ENCODE measurements at regions not wholly inside any gene's neighbourhood (a gene's known extent, or its start where the extent isn't known, plus 50 kb on each side); places are given as distances from the start of the nearest gene placed in this dataset.

DNA sequence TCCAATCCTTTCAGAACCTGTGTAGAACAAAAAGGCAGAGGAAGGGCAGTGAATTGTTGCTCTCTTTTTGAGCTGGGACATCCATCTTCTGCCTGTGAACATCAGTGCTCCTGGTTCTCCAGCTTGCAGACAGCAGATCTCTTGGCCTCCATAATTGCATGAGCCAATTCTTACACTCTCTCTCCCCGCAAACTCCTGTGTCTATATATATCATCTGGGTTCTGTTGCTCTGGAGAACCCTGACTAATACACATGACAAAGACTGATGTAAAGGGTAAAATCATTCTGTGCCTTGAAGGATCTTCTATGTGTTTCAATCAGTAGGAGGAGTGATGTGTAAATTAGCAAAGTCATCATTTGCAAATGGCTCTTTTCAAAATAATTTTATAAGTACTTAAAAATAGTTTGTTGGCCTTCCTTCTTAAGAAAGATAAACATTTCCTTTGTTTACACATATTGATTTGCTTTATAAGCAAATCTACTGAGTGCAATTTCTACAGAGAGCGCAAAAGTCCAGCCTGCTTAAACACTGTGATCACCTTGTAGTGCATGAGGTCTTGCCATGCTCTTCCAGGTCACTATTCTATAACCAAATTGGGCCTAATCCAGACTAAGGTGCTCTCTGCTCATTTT, 154.9 kb upstream of the ANKRD28 start:
- no peaks in the 10 kb centered on the region for H3K9me3 Mint-ChIP-seq
- H3K4me3 Mint-ChIP-seq, result no peak overlapping the region
- H3K4me1 Mint-ChIP-seq (ENCODE audit: low read depth), result no peaks in the 10 kb centered on the region
- no peaks in the 10 kb centered on the region for H3K36me3 Mint-ChIP-seq (ENCODE audit: insufficient read depth)
- no peaks in the 10 kb centered on the region for H3K27me3 Mint-ChIP-seq (ENCODE audit: low read depth)
- DNase-seq (no peak), ATAC-seq (no peak)

DNA sequence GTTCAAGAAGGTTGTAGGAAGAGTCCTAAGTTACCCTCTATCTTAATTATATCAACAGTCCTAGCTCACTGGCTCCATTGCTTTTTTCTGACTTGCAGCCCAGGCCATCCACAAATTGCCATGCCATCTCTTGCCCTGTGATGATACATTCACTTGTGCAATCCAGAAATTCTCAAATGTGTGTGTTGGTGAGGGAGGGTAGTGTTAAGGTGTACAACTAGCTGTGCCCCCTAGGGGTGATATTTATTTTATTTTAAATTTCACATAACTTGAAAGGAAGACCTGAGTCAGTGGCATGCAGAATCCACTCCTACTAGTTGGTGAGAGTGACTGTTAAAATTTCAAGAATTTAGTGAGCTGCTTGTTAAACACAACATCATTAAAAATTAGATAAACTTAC, 156.1 kb upstream of the ANKRD28 start:
- Mint-ChIP-seq H3K27me3 (ENCODE audit: low read depth) (no peaks in the 10 kb centered on the region), H3K9me3 (no peaks in the 10 kb centered on the region), H3K36me3 (ENCODE audit: insufficient read depth) (no peaks in the 10 kb centered on the region), H3K4me3 (no peak overlapping the region), H3K4me1 (ENCODE audit: low read depth) (no peaks in the 10 kb centered on the region)
- DNase-seq (no peak), ATAC-seq (no peak)

DNA sequence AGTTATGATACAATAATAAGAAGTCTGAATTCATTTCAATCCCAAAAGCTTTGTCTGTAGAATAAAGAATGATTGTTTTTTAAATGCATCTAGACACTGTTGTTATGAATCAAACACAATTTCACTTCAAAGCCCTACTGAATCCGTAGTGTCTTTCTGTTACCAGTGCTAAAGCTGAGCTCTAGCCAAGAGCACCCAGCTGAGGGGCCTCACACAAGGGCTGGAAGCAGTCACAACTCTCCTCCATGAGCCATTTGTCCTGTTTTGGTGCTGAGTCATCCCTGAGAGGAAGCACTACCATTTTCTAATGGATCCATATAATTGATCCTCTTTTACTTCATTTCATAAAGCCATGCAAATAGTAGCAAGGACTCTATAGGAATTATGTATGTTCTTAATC, 158.2 kb upstream of the ANKRD28 start:
- no peaks in the 10 kb centered on the region for H3K36me3 Mint-ChIP-seq (ENCODE audit: insufficient read depth)
- H3K9me3 Mint-ChIP-seq, result no peaks in the 10 kb centered on the region
- no peak overlapping the region for H3K4me3 Mint-ChIP-seq
- H3K4me1 Mint-ChIP-seq (ENCODE audit: low read depth), result no peaks in the 10 kb centered on the region
- no peak for ATAC-seq
- H3K27me3 Mint-ChIP-seq (ENCODE audit: low read depth), result no peaks in the 10 kb centered on the region
- DNase-seq, result no peak

DNA sequence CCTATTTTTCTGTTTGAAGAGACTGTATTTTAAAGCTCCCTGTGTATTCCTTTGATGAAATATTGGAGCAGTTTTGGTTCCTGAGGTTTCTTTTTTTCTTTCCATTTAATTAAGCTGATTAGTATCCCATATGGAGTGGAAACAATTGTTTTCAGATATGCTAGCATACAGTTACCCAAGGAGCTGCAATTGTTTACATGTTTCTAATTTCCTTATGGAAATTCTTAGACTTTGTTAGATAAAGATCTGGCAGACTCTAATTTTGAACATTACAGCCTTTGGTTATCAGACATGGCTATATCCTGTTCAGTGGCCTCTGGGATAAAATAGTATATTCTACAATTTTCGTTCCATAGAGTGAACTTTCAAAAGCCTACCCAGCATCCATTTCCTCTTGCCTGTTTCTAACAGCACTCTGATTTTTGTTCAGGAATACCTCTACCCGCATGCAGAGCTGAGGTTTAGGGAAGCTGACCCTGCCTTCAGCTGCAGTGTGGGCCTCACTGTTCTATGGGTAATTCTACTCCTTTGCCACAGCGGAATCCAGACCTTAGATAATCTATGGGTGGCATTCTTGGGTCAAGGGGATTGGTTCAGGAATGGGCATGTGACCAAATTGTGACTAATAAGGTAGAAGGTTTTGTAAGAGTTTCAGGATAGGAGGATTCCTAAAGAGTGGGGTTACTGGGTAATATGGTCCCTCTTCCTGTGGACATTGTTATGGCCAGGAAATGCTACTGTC, 161.1 kb upstream of the ANKRD28 start:
- Mint-ChIP-seq H3K4me3 (no peak overlapping the region), H3K36me3 (ENCODE audit: insufficient read depth) (no peaks in the 10 kb centered on the region), H3K4me1 (ENCODE audit: low read depth) (no peaks in the 10 kb centered on the region), H3K9me3 (no peaks in the 10 kb centered on the region), H3K27me3 (ENCODE audit: low read depth) (no peaks in the 10 kb centered on the region)
- ATAC-seq (no peak), DNase-seq (no peak)

GRCh38 chr3:15959434-15959811, 161.6 kb upstream of the ANKRD28 start:
- Mint-ChIP-seq H3K4me3 (no peak overlapping the region), H3K4me1 (ENCODE audit: low read depth) (no peaks in the 10 kb centered on the region), H3K36me3 (ENCODE audit: insufficient read depth) (peaks cover 2% of the 10 kb centered on the region), H3K9me3 (no peaks in the 10 kb centered on the region), H3K27me3 (ENCODE audit: low read depth) (peaks cover 2% of the 10 kb centered on the region)
- ATAC-seq, result no peak
- no peak for DNase-seq

DNA sequence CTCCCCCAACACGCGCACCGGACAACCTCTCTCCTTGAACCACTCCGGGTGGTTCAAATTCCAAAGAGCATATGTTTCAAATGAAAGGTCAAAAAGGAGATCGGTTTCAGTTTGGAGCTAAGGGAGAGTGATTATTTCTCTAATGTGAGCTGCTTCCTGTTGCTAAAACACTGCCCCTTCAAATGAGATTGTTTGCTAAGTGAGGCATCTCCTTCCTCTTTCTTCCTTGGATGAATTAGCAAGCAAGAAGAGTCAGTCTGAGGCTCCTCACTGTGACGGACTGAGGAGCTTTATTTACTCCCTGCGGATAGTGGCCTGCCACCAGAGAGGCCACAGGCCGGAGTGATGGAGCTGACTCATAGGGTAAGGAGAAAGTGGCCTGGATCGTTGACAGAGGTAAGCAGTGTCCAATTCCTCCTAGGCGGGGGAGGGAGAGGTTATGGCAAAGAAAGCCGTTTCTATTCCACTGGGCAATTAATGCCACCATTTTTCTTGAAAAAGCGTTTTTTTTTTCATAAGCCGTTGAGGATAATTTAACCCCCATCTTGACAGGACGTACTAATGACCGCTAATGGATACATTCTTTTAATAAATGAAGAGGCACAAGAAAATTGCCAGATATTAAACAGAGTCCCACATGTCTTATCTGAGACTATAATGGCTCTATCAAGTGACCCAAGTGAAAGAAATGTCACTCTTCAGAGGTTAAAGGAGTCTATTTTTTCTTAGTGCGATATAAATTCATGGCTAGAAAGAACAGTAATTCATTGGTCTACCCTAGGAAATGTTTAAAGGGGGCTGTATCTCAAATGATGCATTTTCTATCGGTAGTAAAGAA, 167.0 kb upstream of the ANKRD28 start:
- H3K36me3 Mint-ChIP-seq (ENCODE audit: insufficient read depth), result peaks cover 2% of the 10 kb centered on the region
- H3K4me3 Mint-ChIP-seq, result no peak overlapping the region
- ATAC-seq, result no peak
- no peaks in the 10 kb centered on the region for H3K4me1 Mint-ChIP-seq (ENCODE audit: low read depth)
- no peaks in the 10 kb centered on the region for H3K9me3 Mint-ChIP-seq
- DNase-seq, result no peak
- H3K27me3 Mint-ChIP-seq (ENCODE audit: low read depth), result peaks cover 4% of the 10 kb centered on the region

GRCh38 chr3:15967577-15967976, 169.8 kb upstream of the ANKRD28 start:
- Mint-ChIP-seq H3K27me3 (ENCODE audit: low read depth) (peaks cover 4% of the 10 kb centered on the region), H3K36me3 (ENCODE audit: insufficient read depth) (peaks cover 2% of the 10 kb centered on the region), H3K9me3 (no peaks in the 10 kb centered on the region), H3K4me1 (ENCODE audit: low read depth) (no peaks in the 10 kb centered on the region), H3K4me3 (no peak overlapping the region)
- no peak for ATAC-seq
- no peak for DNase-seq

GRCh38 chr3:15969874-15970640, 172.3 kb upstream of the ANKRD28 start:
- DNase-seq (no peak), ATAC-seq (no peak)
- Mint-ChIP-seq H3K4me1 (ENCODE audit: low read depth) (no peaks in the 10 kb centered on the region), H3K9me3 (no peaks in the 10 kb centered on the region), H3K27me3 (ENCODE audit: low read depth) (peaks cover 5% of the 10 kb centered on the region), H3K36me3 (ENCODE audit: insufficient read depth) (no peaks in the 10 kb centered on the region), H3K4me3 (no peak overlapping the region)

DNA sequence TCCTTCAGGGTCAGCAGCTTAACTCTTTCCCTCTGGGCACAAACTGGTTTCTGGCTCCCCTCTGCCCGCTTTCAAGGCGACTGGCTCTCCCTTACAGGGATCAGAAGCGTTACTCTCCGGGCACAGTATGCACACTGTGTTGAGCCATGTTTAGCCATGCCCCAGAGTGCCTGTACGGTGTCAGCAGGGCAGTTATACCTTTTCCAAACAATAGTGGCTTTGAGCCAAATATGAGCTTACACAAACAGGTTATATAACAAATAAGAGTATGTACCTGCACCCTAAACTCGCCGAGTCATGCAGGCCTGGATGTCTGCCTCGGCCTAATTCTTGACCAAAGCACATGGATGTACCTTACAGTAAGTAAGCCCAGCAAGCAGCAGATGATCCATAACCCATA, 175.6 kb upstream of the ANKRD28 start:
- H3K4me1 Mint-ChIP-seq (ENCODE audit: low read depth), result no peaks in the 10 kb centered on the region
- H3K4me3 Mint-ChIP-seq, result no peak overlapping the region
- no peaks in the 10 kb centered on the region for H3K36me3 Mint-ChIP-seq (ENCODE audit: insufficient read depth)
- H3K27me3 Mint-ChIP-seq (ENCODE audit: low read depth), result peaks cover 5% of the 10 kb centered on the region
- DNase-seq (no peak), ATAC-seq (no peak)
- H3K9me3 Mint-ChIP-seq, result no peaks in the 10 kb centered on the region

- Mint-ChIP-seq H3K4me3 (no peak overlapping the region), H3K36me3 (ENCODE audit: insufficient read depth) (no peaks in the 10 kb centered on the region), H3K4me1 (ENCODE audit: low read depth) (no peaks in the 10 kb centered on the region), H3K27me3 (ENCODE audit: low read depth) (peaks cover 3% of the 10 kb centered on the region), H3K9me3 (no peaks in the 10 kb centered on the region)
- no peak for DNase-seq
- no peak for ATAC-seq
Observed at GRCh38 chr3:15973940-15974339, 176.2 kb upstream of the ANKRD28 start.

GRCh38 chr3:15974647-15975046, 176.9 kb upstream of the ANKRD28 start:
- DNase-seq (no peak), ATAC-seq (no peak)
- no peaks in the 10 kb centered on the region for H3K9me3 Mint-ChIP-seq
- H3K27me3 Mint-ChIP-seq (ENCODE audit: low read depth), result peaks cover 3% of the 10 kb centered on the region
- no peaks in the 10 kb centered on the region for H3K4me1 Mint-ChIP-seq (ENCODE audit: low read depth)
- no peaks in the 10 kb centered on the region for H3K36me3 Mint-ChIP-seq (ENCODE audit: insufficient read depth)
- H3K4me3 Mint-ChIP-seq, result no peak overlapping the region

GRCh38 chr3:15976524-15976923, 178.7 kb upstream of the ANKRD28 start:
- no peak for ATAC-seq
- H3K4me1 Mint-ChIP-seq (ENCODE audit: low read depth), result no peaks in the 10 kb centered on the region
- no peaks in the 10 kb centered on the region for H3K9me3 Mint-ChIP-seq
- H3K4me3 Mint-ChIP-seq, result no peak overlapping the region
- peaks cover 3% of the 10 kb centered on the region for H3K27me3 Mint-ChIP-seq (ENCODE audit: low read depth)
- no peaks in the 10 kb centered on the region for H3K36me3 Mint-ChIP-seq (ENCODE audit: insufficient read depth)
- DNase-seq, result no peak

GRCh38 chr3:15977090-15977489, 179.3 kb upstream of the ANKRD28 start:
- DNase-seq, result no peak
- Mint-ChIP-seq H3K4me3 (no peak overlapping the region), H3K4me1 (ENCODE audit: low read depth) (no peaks in the 10 kb centered on the region), H3K36me3 (ENCODE audit: insufficient read depth) (no peaks in the 10 kb centered on the region), H3K9me3 (no peaks in the 10 kb centered on the region), H3K27me3 (ENCODE audit: low read depth) (peaks cover 3% of the 10 kb centered on the region)
- ATAC-seq, result no peak

GRCh38 chr3:15977598-15978232, 179.9 kb upstream of the ANKRD28 start:
- Mint-ChIP-seq H3K9me3 (no peaks in the 10 kb centered on the region), H3K4me3 (no peak overlapping the region), H3K4me1 (ENCODE audit: low read depth) (no peaks in the 10 kb centered on the region), H3K27me3 (ENCODE audit: low read depth) (peaks cover 3% of the 10 kb centered on the region), H3K36me3 (ENCODE audit: insufficient read depth) (no peaks in the 10 kb centered on the region)
- ATAC-seq, result no peak
- no peak for DNase-seq

Measured in activated T-cell treated with anti-CD3 and anti-CD28 coated beads, Interleukin-2, amount 50 U/mL, for 4 hours (primary cell).